ENCODE measurements at regions not wholly inside any gene's neighbourhood (a gene's known extent, or its start where the extent isn't known, plus 50 kb on each side); places are given as distances from the start of the nearest gene placed in this dataset.

DNA sequence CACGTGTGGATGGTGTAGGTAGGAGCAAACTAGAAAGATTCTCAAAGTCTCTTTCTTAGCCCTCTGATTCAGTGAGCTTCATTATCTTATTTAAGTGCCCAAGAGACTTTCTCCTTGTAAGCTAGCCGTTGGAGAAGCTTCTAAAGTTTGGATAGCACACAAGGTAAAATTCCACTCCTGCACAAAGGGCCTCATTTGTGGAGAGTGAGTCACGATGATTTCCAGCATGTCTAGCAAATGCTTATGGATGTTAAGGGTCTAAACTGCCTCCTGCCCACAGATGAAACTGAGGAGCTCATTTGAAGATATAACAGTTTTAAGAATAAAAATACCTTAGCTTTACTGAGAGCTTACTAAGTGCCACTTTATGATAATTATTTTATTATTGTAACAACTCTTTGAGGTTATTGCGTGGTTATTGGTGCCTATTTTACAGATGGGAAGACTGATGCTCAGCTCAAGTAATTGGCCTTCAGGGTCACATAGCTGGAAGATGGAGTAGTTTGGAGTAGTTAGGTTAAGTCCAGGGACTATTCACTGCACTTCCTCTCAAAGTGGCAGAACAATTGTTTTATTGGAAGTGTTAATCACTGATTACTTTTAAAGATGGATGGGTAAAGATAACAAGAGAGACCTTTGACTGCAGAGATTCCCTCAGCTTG is 78.7 kb upstream of the HIF1A start:
- no peak for TF ChIP-seq POLR2AphosphoS5 (IDR thresholded peaks at IDR 0.05; ENCODE audit: low read depth, low read length)
- TF ChIP-seq ELF1 (IDR thresholded peaks at IDR 0.05; ENCODE audit: borderline replicate concordance, low read depth) = no peak
- TF ChIP-seq, protein P1, sequence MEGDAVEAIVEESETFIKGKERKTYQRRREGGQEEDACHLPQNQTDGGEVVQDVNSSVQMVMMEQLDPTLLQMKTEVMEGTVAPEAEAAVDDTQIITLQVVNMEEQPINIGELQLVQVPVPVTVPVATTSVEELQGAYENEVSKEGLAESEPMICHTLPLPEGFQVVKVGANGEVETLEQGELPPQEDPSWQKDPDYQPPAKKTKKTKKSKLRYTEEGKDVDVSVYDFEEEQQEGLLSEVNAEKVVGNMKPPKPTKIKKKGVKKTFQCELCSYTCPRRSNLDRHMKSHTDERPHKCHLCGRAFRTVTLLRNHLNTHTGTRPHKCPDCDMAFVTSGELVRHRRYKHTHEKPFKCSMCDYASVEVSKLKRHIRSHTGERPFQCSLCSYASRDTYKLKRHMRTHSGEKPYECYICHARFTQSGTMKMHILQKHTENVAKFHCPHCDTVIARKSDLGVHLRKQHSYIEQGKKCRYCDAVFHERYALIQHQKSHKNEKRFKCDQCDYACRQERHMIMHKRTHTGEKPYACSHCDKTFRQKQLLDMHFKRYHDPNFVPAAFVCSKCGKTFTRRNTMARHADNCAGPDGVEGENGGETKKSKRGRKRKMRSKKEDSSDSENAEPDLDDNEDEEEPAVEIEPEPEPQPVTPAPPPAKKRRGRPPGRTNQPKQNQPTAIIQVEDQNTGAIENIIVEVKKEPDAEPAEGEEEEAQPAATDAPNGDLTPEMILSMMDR (IDR thresholded peaks at IDR 0.05 in 2 of 3, conservative IDR thresholded peaks at IDR 0.05 in 1 of 3; ENCODE audit: borderline replicate concordance in 1 of 3, insufficient read depth in 1 of 3, low read depth in 2 of 3, low read length in 2 of 3) = no peak
- TF ChIP-seq SIN3A (IDR thresholded peaks at IDR 0.05; ENCODE audit: low read depth) = no peak
- no peak for TF ChIP-seq EZH2 (IDR thresholded peaks at IDR 0.05)
- TF ChIP-seq, protein P2, sequence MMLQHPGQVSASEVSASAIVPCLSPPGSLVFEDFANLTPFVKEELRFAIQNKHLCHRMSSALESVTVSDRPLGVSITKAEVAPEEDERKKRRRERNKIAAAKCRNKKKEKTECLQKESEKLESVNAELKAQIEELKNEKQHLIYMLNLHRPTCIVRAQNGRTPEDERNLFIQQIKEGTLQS (IDR thresholded peaks at IDR 0.05) = no peak
